ENCODE measurements at regions not wholly inside any gene's neighbourhood (a gene's known extent, or its start where the extent isn't known, plus 50 kb on each side); places are given as distances from the start of the nearest gene placed in this dataset.

- TF ChIP-seq CTCF (IDR thresholded peaks at IDR 0.05) (no peak), EZH2phosphoT487 (IDR thresholded peaks at IDR 0.05) (no peak)
Measured at GRCh38 chr9:30757723-30758122, 1626.7 kb upstream of the ACO1 start.

Measured in neural progenitor cell (in vitro differentiated cells).